Astrocyte (in vitro differentiated cells and primary cell): ENCODE measurements at regions not wholly inside any gene's neighbourhood (a gene's known extent, or its start where the extent isn't known, plus 50 kb on each side); places are given as distances from the start of the nearest gene placed in this dataset.
A peak's percentile ranks its signal among the peaks of the same experiment; 100 is the strongest.

Source experiments
- DNase-seq: peaks from one replicate; pipeline ENCODE4 v3.0.0-alpha.2; 2010; ENCODE audit warnings: low read depth
- FAIRE-seq: peaks from 2 replicates; lab custom pipeline; 2011; peaks lifted over from hg19 to GRCh38; lab: Jason Lieb, UNC
- H2AFZ ChIP-seq: 2 replicates; pipeline ENCODE4 v1.6.0; 2012; ENCODE audit warnings: low read depth, low read length, inconsistent platforms
- H3K27ac ChIP-seq: 2 replicates; pipeline ENCODE4 v1.5.1; 2011; ENCODE audit warnings: low read depth, low read length, inconsistent platforms
- H3K27me3 ChIP-seq: 2 replicates; pipeline ENCODE4 v1.6.0; 2011; ENCODE audit warnings: low read length, inconsistent platforms; ENCODE audit not compliant: insufficient read depth
- H3K36me3 ChIP-seq: 2 replicates; pipeline ENCODE4 v1.5.1; 2011; ENCODE audit warnings: low read length, inconsistent platforms; ENCODE audit not compliant: insufficient read depth
- H3K4me1 ChIP-seq: 2 replicates; pipeline ENCODE4 v1.5.1; 2011; ENCODE audit warnings: low read length, inconsistent platforms; ENCODE audit not compliant: insufficient read depth
- H3K4me2 ChIP-seq: 2 replicates; pipeline ENCODE4 v1.6.0; 2012; ENCODE audit warnings: low read length, inconsistent platforms
- H3K4me3 ChIP-seq: 2 replicates; pipeline ENCODE4 v1.5.1; 2011; ENCODE audit warnings: low read depth, mild to moderate bottlenecking, low read length, inconsistent platforms; ENCODE audit not compliant: insufficient read depth
- H3K79me2 ChIP-seq: 2 replicates; pipeline ENCODE4 v1.6.0; 2012; ENCODE audit warnings: mild to moderate bottlenecking, low read length, inconsistent platforms; ENCODE audit not compliant: insufficient read depth
- H3K9ac ChIP-seq: 2 replicates; pipeline ENCODE4 v1.6.0; 2012; ENCODE audit warnings: mild to moderate bottlenecking, low read length, inconsistent platforms
- H3K9me3 ChIP-seq: 2 replicates; pipeline ENCODE4 v1.5.1; 2012; ENCODE audit warnings: low read depth, mild to moderate bottlenecking, low read length, inconsistent platforms; ENCODE audit not compliant: insufficient read depth
- H4K20me1 ChIP-seq: 2 replicates; pipeline ENCODE4 v1.6.0; 2012; ENCODE audit warnings: low read length, inconsistent platforms; ENCODE audit not compliant: insufficient read depth
- H3K27ac Mint-ChIP-seq: one replicate; pipeline ENCODE4 v1.8.0; 2021; ENCODE audit warnings: mild to moderate bottlenecking, mixed read lengths; ENCODE audit not compliant: unreplicated experiment
- H3K27me3 Mint-ChIP-seq: one replicate; pipeline ENCODE4 v1.8.0; 2021; ENCODE audit warnings: low read depth, mixed read lengths; ENCODE audit not compliant: unreplicated experiment
- H3K36me3 Mint-ChIP-seq: one replicate; pipeline ENCODE4 v1.8.0; 2021; ENCODE audit warnings: low read depth, mixed read lengths; ENCODE audit not compliant: unreplicated experiment
- H3K4me1 Mint-ChIP-seq: one replicate; pipeline ENCODE4 v1.8.0; 2021; ENCODE audit warnings: low read depth, mixed read lengths; ENCODE audit not compliant: unreplicated experiment
- H3K4me3 Mint-ChIP-seq: one replicate; pipeline ENCODE4 v1.8.0; 2021; ENCODE audit warnings: mild to moderate bottlenecking, moderate library complexity, mixed read lengths; ENCODE audit not compliant: unreplicated experiment
- H3K9me3 Mint-ChIP-seq: one replicate; pipeline ENCODE4 v1.8.0; 2021; ENCODE audit warnings: mild to moderate bottlenecking, mixed read lengths; ENCODE audit not compliant: unreplicated experiment
- CTCF ChIP-seq: IDR thresholded peaks from 2 replicates; pipeline ENCODE4 v1.5.1; 2011; ENCODE audit warnings: low read depth, mild to moderate bottlenecking, inconsistent platforms, low read length, moderate library complexity; ENCODE audit not compliant: insufficient read depth
- EZH2 ChIP-seq: IDR thresholded peaks from 2 replicates; pipeline ENCODE4 v1.6.1; 2012; ENCODE audit warnings: mild to moderate bottlenecking, low read length, inconsistent platforms; ENCODE audit not compliant: insufficient read depth

GRCh38 chr6:43950731-43951062, 176.6 kb downstream of the MRPL14 start:
- Histone ChIP-seq H3K9ac (no peak overlapping the region), H3K4me1 (peaks cover 13% of the 10 kb centered on the region), H3K27ac (no peak overlapping the region), H3K9me3 (no peaks in the 10 kb centered on the region), H3K4me3 (no peak overlapping the region), H3K36me3 (no peaks in the 10 kb centered on the region), H4K20me1 (no peaks in the 10 kb centered on the region), H2AFZ (no peak overlapping the region), H3K27me3 (no peaks in the 10 kb centered on the region), H3K4me2 (no peak overlapping the region), H3K79me2 (no peaks in the 10 kb centered on the region)
- peaks cover 33% of the 10 kb centered on the region for H3K4me1 Mint-ChIP-seq
- peak overlapping the region; percentile 72 for H3K27ac Mint-ChIP-seq
- no peak for FAIRE-seq
- peaks cover 17% of the 10 kb centered on the region for H3K27me3 Mint-ChIP-seq
- H3K9me3 Mint-ChIP-seq = peaks cover 10% of the 10 kb centered on the region
- H3K4me3 Mint-ChIP-seq = peak overlapping the region; percentile 8
- no peaks in the 10 kb centered on the region for H3K36me3 Mint-ChIP-seq
- DNase-seq = no peak
- TF ChIP-seq EZH2 (no peak), CTCF (no peak)

GRCh38 chr6:43950051-43950605, 177.1 kb downstream of the MRPL14 start:
- Histone ChIP-seq H3K4me2 (no peak overlapping the region), H3K79me2 (no peaks in the 10 kb centered on the region), H3K9ac (no peak overlapping the region), H3K4me3 (no peak overlapping the region), H3K36me3 (no peaks in the 10 kb centered on the region), H3K27ac (no peak overlapping the region), H3K27me3 (no peaks in the 10 kb centered on the region), H3K9me3 (no peaks in the 10 kb centered on the region), H3K4me1 (peaks cover 13% of the 10 kb centered on the region), H2AFZ (no peak overlapping the region), H4K20me1 (no peaks in the 10 kb centered on the region)
- peaks cover 17% of the 10 kb centered on the region for H3K27me3 Mint-ChIP-seq
- H3K36me3 Mint-ChIP-seq = no peaks in the 10 kb centered on the region
- peaks cover 33% of the 10 kb centered on the region for H3K4me1 Mint-ChIP-seq
- FAIRE-seq = no peak
- no peak for TF ChIP-seq CTCF
- TF ChIP-seq EZH2 = no peak
- DNase-seq = no peak
- peaks cover 10% of the 10 kb centered on the region for H3K9me3 Mint-ChIP-seq
- no peak overlapping the region for H3K4me3 Mint-ChIP-seq
- H3K27ac Mint-ChIP-seq = peak overlapping the region; percentile 72

- Mint-ChIP-seq H3K9me3 (peaks cover 10% of the 10 kb centered on the region), H3K4me3 (no peak overlapping the region), H3K36me3 (no peaks in the 10 kb centered on the region), H3K27me3 (peaks cover 15% of the 10 kb centered on the region), H3K4me1 (peaks cover 39% of the 10 kb centered on the region), H3K27ac (peak overlapping the region; percentile 80)
- Histone ChIP-seq H3K36me3 (no peaks in the 10 kb centered on the region), H4K20me1 (no peaks in the 10 kb centered on the region), H3K27ac (no peak overlapping the region), H3K4me2 (no peak overlapping the region), H3K4me3 (no peak overlapping the region), H3K9me3 (no peaks in the 10 kb centered on the region), H2AFZ (no peak overlapping the region), H3K79me2 (no peaks in the 10 kb centered on the region), H3K9ac (no peak overlapping the region), H3K27me3 (no peaks in the 10 kb centered on the region), H3K4me1 (peaks cover 13% of the 10 kb centered on the region)
- TF ChIP-seq EZH2 = no peak
- TF ChIP-seq CTCF = no peak
- FAIRE-seq (no peak), DNase-seq (peak; percentile 23)
Observed at GRCh38 chr6:43949551-43949991, 177.7 kb downstream of the MRPL14 start.
